Lung (tissue), 11 donors: ENCODE measurements at regions not wholly inside any gene's neighbourhood (a gene's known extent, or its start where the extent isn't known, plus 50 kb on each side); places are given as distances from the start of the nearest gene placed in this dataset.

ENCODE experiments used
- ATAC-seq: fragments of 200-7000 bp; cut with Tn5 transposase; one replicate; pipeline ENCODE4 v1.9.1; 2020; ENCODE audit warnings: moderate number of reproducible peaks; ENCODE audit not compliant: insufficient read depth, low FRiP score
- DNase-seq, 3 donors: peaks; one replicate each; pipeline ENCODE4 v3.0.0-alpha.2; 2013 to 2017
- H3K27ac ChIP-seq, 2 donors: one replicate each; pipeline ENCODE4 v1.5.1; 2013; ENCODE audit warnings: mild to moderate bottlenecking in 2 of 2, moderate library complexity in 2 of 2, control low read depth in 1 of 2, inconsistent platforms in 1 of 2, low read depth in 1 of 2, low read length in 1 of 2
- H3K27me3 ChIP-seq, 3 donors: one replicate each; pipeline ENCODE4 v1.5.1; 2013; ENCODE audit warnings: low read length in 2 of 3; ENCODE audit not compliant: control insufficient read depth in 3 of 3, insufficient read depth in 3 of 3
- H3K36me3 ChIP-seq, 4 donors: one replicate each; pipeline ENCODE4 v1.5.1; 2013; ENCODE audit warnings: low read length in 4 of 4, mild to moderate bottlenecking in 1 of 4, moderate library complexity in 1 of 4; ENCODE audit not compliant: control insufficient read depth in 4 of 4, insufficient read depth in 4 of 4
- H3K4me1 ChIP-seq, 5 donors: one replicate each; pipeline ENCODE4 v1.5.1; 2013; ENCODE audit warnings: low read length in 5 of 5, mild to moderate bottlenecking in 2 of 5, moderate library complexity in 1 of 5; ENCODE audit not compliant: control insufficient read depth in 5 of 5, insufficient read depth in 5 of 5
- H3K4me3 ChIP-seq: one replicate; pipeline ENCODE4 v1.5.1; 2013; ENCODE audit warnings: mild to moderate bottlenecking, control low read depth, moderate library complexity
- H3K9ac ChIP-seq, 2 donors: one replicate each; pipeline ENCODE4 v1.5.1; 2013; ENCODE audit warnings: low read length in 2 of 2, control low read depth in 1 of 2; ENCODE audit not compliant: insufficient read depth in 1 of 2
- H3K9me3 ChIP-seq, 4 donors: one replicate each; pipeline ENCODE4 v1.5.1; 2013; ENCODE audit warnings: low read length in 3 of 4, mild to moderate bottlenecking in 1 of 4, moderate library complexity in 1 of 4; ENCODE audit not compliant: control insufficient read depth in 4 of 4, insufficient read depth in 3 of 4
- WGBS, 2 donors: extraction: QIAGEN DNeasy Blood & Tissue Kit; methylation state at CpG; one replicate each; pipeline ENCODE4 v1.1.7; 2013; 5-methylcytosine and 5-hydroxymethylcytosine counted together
- TF ChIP-seq, protein P1 (sequence below): IDR thresholded peaks from 2 replicates; pipeline ENCODE4 v1.5.1; 2012; ENCODE audit warnings: mild to moderate bottlenecking; ENCODE audit errors: control extremely low read depth, extremely low read depth
- donor health status: control.
- donor health status: control.
- donor health status: Bipolar disorder and iron deficiency.
- donor health status: healthy.
- donor health status: DM: yes; HTN: yes; CAD: no.

DNA sequence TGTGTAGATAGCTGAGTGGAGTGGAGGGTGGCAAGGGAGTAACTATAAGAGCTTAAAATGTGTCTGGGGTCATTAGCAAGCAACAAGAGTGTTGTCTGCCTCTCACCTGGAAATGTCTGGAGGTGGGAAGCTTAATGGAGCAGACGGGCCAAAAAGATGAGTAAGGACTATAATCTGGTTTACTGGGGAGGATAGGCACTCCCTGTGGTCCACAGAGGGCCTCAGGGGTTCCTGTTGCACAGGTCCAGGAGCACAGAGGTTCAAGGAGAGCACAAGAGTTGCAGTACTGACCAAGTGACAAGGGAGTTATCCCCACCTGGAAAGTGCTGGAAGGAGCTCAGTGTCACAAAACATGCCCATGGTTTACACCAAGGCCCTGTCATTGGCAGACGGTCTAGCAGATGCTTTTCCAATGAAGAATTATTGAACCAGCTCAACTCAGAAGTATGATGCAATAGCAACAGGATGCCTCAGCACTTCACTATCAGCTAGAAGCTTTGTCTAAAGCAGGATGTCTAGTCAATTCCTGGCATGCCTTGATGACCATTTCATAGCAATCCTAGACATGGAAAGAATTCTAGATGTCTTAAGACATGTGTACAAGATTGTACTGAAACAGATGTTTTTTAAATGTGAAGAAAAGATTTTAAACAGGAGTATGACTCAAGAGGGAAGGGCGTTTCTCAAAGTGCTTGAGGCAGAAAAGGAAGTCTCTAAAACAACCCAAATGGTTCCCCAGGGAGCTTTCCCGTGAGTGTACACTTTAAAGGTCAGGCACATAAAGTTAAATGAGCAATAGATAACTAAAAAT, 62.9 kb upstream of the SERPINE2 start:
- peak overlapping the region in 1 of 2 donors; percentile 38 for H3K27ac ChIP-seq
- TF ChIP-seq, protein P1, sequence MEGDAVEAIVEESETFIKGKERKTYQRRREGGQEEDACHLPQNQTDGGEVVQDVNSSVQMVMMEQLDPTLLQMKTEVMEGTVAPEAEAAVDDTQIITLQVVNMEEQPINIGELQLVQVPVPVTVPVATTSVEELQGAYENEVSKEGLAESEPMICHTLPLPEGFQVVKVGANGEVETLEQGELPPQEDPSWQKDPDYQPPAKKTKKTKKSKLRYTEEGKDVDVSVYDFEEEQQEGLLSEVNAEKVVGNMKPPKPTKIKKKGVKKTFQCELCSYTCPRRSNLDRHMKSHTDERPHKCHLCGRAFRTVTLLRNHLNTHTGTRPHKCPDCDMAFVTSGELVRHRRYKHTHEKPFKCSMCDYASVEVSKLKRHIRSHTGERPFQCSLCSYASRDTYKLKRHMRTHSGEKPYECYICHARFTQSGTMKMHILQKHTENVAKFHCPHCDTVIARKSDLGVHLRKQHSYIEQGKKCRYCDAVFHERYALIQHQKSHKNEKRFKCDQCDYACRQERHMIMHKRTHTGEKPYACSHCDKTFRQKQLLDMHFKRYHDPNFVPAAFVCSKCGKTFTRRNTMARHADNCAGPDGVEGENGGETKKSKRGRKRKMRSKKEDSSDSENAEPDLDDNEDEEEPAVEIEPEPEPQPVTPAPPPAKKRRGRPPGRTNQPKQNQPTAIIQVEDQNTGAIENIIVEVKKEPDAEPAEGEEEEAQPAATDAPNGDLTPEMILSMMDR, result no peak
- H3K36me3 ChIP-seq, result no peaks in the 10 kb centered on the region
- H3K4me1 ChIP-seq, result peaks cover 0 to 27% (median 3%) of the 10 kb centered on the region in 5 donors
- ATAC-seq (no peak), DNase-seq (peak in 2 of 3 donors; percentile 4 to 21)
- H3K27me3 ChIP-seq, result no peaks in the 10 kb centered on the region
- no peak overlapping the region for H3K9ac ChIP-seq
- 55 to 73% methylated on average over 4 of the region's 4 CpGs for WGBS, 2 donors
- no peak overlapping the region for H3K4me3 ChIP-seq
- H3K9me3 ChIP-seq, result no peaks in the 10 kb centered on the region

DNA sequence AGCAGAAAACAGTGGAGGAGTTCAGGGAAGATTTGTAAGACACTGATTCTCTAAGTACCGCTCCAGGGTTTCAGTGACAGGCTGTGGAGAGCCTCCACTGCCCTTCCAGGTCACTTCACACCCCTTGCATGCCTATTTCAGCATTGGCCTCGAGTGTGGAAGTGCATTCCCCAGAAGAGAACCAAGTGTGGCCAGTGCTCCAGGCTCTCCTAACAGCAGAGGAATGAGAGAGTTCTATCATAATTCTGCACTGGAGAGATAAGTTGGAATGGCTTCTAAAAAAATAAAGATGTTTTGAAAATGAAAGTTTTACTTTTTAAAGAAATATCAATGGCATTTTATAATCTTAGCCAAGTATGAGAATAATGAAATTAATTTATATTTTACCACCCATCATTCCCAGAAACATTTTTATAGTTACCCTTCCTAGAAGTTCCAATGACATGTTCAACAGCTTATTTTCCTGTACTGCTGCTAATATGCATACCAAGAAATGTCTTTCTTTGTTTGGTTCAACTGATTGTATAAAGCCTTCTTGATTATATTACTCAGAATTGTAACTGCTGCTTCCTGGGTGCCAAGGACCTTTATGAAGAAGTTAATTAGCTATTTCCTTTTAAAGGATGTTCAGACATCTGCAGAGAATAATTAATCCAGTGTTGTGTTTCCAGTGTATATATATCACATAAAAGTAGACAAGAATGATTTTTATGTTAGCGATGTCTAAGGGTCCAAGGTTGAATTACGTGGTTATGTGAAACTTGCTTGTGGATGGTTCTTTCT, 61.0 kb upstream of the SERPINE2 start:
- Histone ChIP-seq H3K36me3 (no peaks in the 10 kb centered on the region), H3K4me1 (peaks cover 0 to 27% (median 3%) of the 10 kb centered on the region in 5 donors), H3K4me3 (no peak overlapping the region), H3K9me3 (no peaks in the 10 kb centered on the region), H3K27ac (no peak overlapping the region), H3K9ac (no peak overlapping the region), H3K27me3 (peaks cover 0 to 3% (median 0%) of the 10 kb centered on the region in 3 donors)
- DNase-seq (no peak), ATAC-seq (no peak)
- TF ChIP-seq, protein P1, result no peak
- 73 to 76% methylated on average over 4 of the region's 4 CpGs for WGBS, 2 donors

DNA sequence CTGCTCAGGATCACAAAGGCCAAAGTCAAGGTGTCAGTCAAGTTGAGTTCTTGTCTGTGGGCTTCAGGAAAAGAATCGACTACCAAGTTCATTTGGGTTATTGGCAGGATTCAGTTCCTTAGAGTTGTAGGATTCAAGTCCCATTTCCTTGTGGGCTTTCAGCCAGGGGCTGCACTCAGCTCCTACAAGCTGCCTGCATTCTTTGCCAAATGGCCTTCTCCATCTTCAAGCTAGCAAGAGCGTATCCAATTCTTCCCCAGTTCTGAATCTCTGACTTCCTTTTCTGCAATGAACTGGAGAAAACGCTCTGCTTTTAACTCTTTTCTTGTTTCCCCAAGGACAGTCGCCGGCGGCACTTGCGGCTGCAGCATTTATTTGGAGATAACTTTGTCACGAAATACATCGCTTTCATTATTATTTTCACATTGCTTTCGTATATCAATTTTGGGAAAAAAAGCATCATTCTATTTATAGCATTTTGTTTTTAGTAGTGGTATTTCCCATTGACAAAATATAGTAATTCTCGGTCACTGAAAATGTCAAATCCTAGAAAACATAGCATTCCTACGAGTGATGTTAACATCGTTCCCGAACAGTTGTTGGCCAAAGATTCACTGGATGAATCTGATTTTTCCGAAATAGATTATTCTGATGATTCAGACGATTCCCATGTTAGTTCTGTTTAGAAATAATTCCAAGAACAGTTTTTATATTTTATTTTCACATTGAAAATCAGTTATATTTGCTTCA, 59.6 kb upstream of the SERPINE2 start:
- Histone ChIP-seq H3K4me3 (no peak overlapping the region), H3K9ac (no peak overlapping the region), H3K36me3 (no peaks in the 10 kb centered on the region), H3K9me3 (no peaks in the 10 kb centered on the region), H3K27ac (no peak overlapping the region), H3K27me3 (peaks cover 0 to 3% (median 0%) of the 10 kb centered on the region in 3 donors), H3K4me1 (peaks cover 0 to 18% (median 3%) of the 10 kb centered on the region in 5 donors)
- WGBS, 2 donors, result 78 to 88% methylated on average over 16 of the region's 16 CpGs
- TF ChIP-seq, protein P1, result no peak
- peak; percentile 37 to 89 (median 68) for DNase-seq
- no peak for ATAC-seq
